GM12878 (cell line): ENCODE measurements at regions not wholly inside any gene's neighbourhood (a gene's known extent, or its start where the extent isn't known, plus 50 kb on each side); places are given as distances from the start of the nearest gene placed in this dataset.

Experiments used
- ATAC-seq: fragments of 200-7000 bp; cut with Tn5 transposase; 3 replicates; pipeline ENCODE4 v1.9.1; 2020; ENCODE audit warnings: mild to moderate bottlenecking, moderate library complexity
- BruUV-seq: library from RNA; stranded (reverse); fragments of 400-500 nt; replicated peaks from 2 replicates; lab custom pipeline; 2021; lab: Mats Ljungman, UMichigan
- CTCF ChIA-PET: fragments of 300-600 bp; sonication (Branson Sonifier 250); formaldehyde crosslinking; extraction: SDS; loops from one replicate; lab custom pipeline; 2021; ENCODE audit warnings: inconsistent platforms; lab: Yijun Ruan, JAX
- POLR2A ChIA-PET: fragments of 350-600 bp; formaldehyde crosslinking; extraction: SDS; loops from one replicate; lab custom pipeline; 2021; ENCODE audit warnings: inconsistent platforms; lab: Charles Lee
- RAD21 ChIA-PET: fragments of 300-600 bp; sonication (Branson Sonifier 250); formaldehyde crosslinking; loops from one replicate; lab custom pipeline; 2023; ENCODE audit warnings: antibody characterized with exemption; ENCODE audit not compliant: unreplicated experiment; lab: Charles Lee
- SMC1A ChIA-PET: fragments of 300-600 bp; sonication (Branson Sonifier 250); formaldehyde crosslinking; loops from one replicate; lab custom pipeline; 2023; ENCODE audit not compliant: unreplicated experiment, uncharacterized antibody; lab: Charles Lee
- DNase-seq: peaks from one replicate; pipeline ENCODE4 v3.0.0-alpha.2; 2011; ENCODE audit warnings: low read depth, low spot score
- FAIRE-seq: peaks from 3 replicates; lab custom pipeline; 2011; peaks lifted over from hg19 to GRCh38; lab: Jason Lieb, UNC
- H2AFZ ChIP-seq: 2 replicates; pipeline ENCODE4 v1.6.0; 2011; ENCODE audit warnings: low read depth, low read length, control low read depth; ENCODE audit not compliant: control insufficient read depth
- H3K27ac ChIP-seq: 2 replicates; pipeline ENCODE4 v1.5.1; 2011; ENCODE audit warnings: control low read depth; ENCODE audit not compliant: control insufficient read depth, insufficient read depth
- H3K27me3 ChIP-seq, 2 experiments: replicated peaks in 1 of 2; 2 replicates each; pipeline versions ENCODE4 v1.6.0 to v1.6.1; 2011; ENCODE audit warnings: low read length in 1 of 2; ENCODE audit not compliant: control insufficient read depth in 2 of 2, insufficient read depth in 2 of 2
- H3K36me3 ChIP-seq, 2 experiments: 2 replicates each; pipeline ENCODE4 v1.5.1; 2011; ENCODE audit warnings: low read length in 1 of 2; ENCODE audit not compliant: control insufficient read depth in 2 of 2, insufficient read depth in 2 of 2
- H3K4me1 ChIP-seq: 2 replicates; pipeline ENCODE4 v1.6.1; 2011; ENCODE audit warnings: mild to moderate bottlenecking, low read length, moderate library complexity, mixed read lengths; ENCODE audit not compliant: control insufficient read depth, insufficient read depth
- H3K4me2 ChIP-seq: 2 replicates; pipeline ENCODE4 v1.6.0; 2011; ENCODE audit warnings: control low read depth; ENCODE audit not compliant: control insufficient read depth, insufficient read depth
- H3K4me3 ChIP-seq: fragments of 200-600 bp; sonication (generic); 2 replicates; pipeline ENCODE4 v1.5.1; 2016
- H3K79me2 ChIP-seq: 2 replicates; pipeline ENCODE4 v1.6.0; 2011; ENCODE audit warnings: low read length; ENCODE audit not compliant: control insufficient read depth, insufficient read depth
- H3K9ac ChIP-seq: 2 replicates; pipeline ENCODE4 v1.8.0; 2011; ENCODE audit warnings: low read length, control low read depth, mixed read lengths; ENCODE audit not compliant: control insufficient read depth, insufficient read depth
- H3K9me3 ChIP-seq: replicated peaks from 3 replicates; pipeline ENCODE4 v1.5.1; 2011; ENCODE audit warnings: mild to moderate bottlenecking, low read length; ENCODE audit not compliant: control insufficient read depth, insufficient read depth
- H4K20me1 ChIP-seq: 2 replicates; pipeline ENCODE4 v1.6.0; 2011; ENCODE audit not compliant: control insufficient read depth, insufficient read depth
- ATF7 ChIP-seq: fragments of 450-650 bp; IDR thresholded peaks from 2 replicates; pipeline ENCODE4 v1.6.1; 2016; ENCODE audit warnings: low read depth, mild to moderate bottlenecking
- BRCA1 ChIP-seq: IDR thresholded peaks from 2 replicates; pipeline ENCODE4 v1.6.1; 2011; ENCODE audit warnings: low read depth, low read length, improper control_type of control experiment
- FOXK2 ChIP-seq: fragments of 450-650 bp; IDR thresholded peaks from 2 replicates; pipeline ENCODE4 v1.6.1; 2017; ENCODE audit warnings: mild to moderate bottlenecking, moderate library complexity
- PKNOX1 ChIP-seq: fragments of 450-650 bp; IDR thresholded peaks from 2 replicates; pipeline ENCODE4 v1.6.1; 2016; ENCODE audit warnings: mild to moderate bottlenecking
- POLR2AphosphoS5 ChIP-seq: IDR thresholded peaks from 2 replicates; pipeline ENCODE4 v1.6.1; 2011; ENCODE audit warnings: mild to moderate bottlenecking, low read length, inconsistent platforms
- SIX5 ChIP-seq: IDR thresholded peaks from 2 replicates; pipeline ENCODE4 v1.6.1; 2011; ENCODE audit warnings: mild to moderate bottlenecking, low read depth, low read length, moderate library complexity; ENCODE audit not compliant: severe bottlenecking
- SREBF2 ChIP-seq: IDR thresholded peaks from 2 replicates; pipeline ENCODE4 v1.6.1; 2012; ENCODE audit warnings: mild to moderate bottlenecking, low read length
- ZNF687 ChIP-seq: fragments of 450-650 bp; IDR thresholded peaks from 2 replicates; pipeline ENCODE4 v1.6.1; 2017; ENCODE audit warnings: mild to moderate bottlenecking, moderate library complexity
- WGBS: methylation state at CpG from one replicate; pipeline ENCODE4 v1.1.6; 2016; ENCODE audit warnings: low lambda C conversion rate; ENCODE audit not compliant: insufficient replicate concordance, insufficient coverage; ENCODE audit errors: missing lambda C conversion rate; 5-methylcytosine and 5-hydroxymethylcytosine counted together
- in situ Hi-C: fragments of 300-500 bp; cut with MboI; formaldehyde crosslinking; loops from 9 replicates; pipeline ENCODE4 v1.14.3; 2018; ENCODE audit warnings: mixed read lengths
- intact Hi-C: fragments of 100-400 bp; cut with micrococcal nuclease; formaldehyde crosslinking; loops from one replicate; pipeline ENCODE4 v1.14.2; 2022; ENCODE audit not compliant: unreplicated experiment

- no peak for TF ChIP-seq ZNF687
- no peak for TF ChIP-seq ATF7
These were observed 1127.8 kb downstream of the TUSC7 start (continued) for GRCh38 chr3:117837391-117837790.

- DNase-seq (no peak), FAIRE-seq (no peak), ATAC-seq (no peak)
- Histone ChIP-seq H3K4me2 (no peak overlapping the region), H3K27ac (no peak overlapping the region), H3K9ac (no peak overlapping the region), H2AFZ (no peak overlapping the region), H4K20me1 (no peaks in the 10 kb centered on the region), H3K4me3 (no peak overlapping the region), H3K9me3 (no peaks in the 10 kb centered on the region), H3K36me3 (no peaks in the 10 kb centered on the region), H3K27me3 (no peaks in the 10 kb centered on the region), H3K4me1 (no peaks in the 10 kb centered on the region), H3K79me2 (no peaks in the 10 kb centered on the region)
- TF ChIP-seq SREBF2 (no peak), PKNOX1 (no peak), BRCA1 (no peak), FOXK2 (no peak), POLR2AphosphoS5 (no peak), SIX5 (no peak)
- ChIA-PET CTCF (no interaction called here), POLR2A (no interaction called here), RAD21 (no interaction called here), SMC1A (no interaction called here)
- BruUV-seq = no TSS peak
- in situ Hi-C loops = no loop called here
- intact Hi-C loops = no loop called here
- 0% methylated on average over 1 of the region's 1 CpG for WGBS
These were observed 1132.5 kb downstream of the TUSC7 start for GRCh38 chr3:117842086-117842485.
